ENCODE measurements at regions not wholly inside any gene's neighbourhood (a gene's known extent, or its start where the extent isn't known, plus 50 kb on each side); places are given as distances from the start of the nearest gene placed in this dataset.

DNA sequence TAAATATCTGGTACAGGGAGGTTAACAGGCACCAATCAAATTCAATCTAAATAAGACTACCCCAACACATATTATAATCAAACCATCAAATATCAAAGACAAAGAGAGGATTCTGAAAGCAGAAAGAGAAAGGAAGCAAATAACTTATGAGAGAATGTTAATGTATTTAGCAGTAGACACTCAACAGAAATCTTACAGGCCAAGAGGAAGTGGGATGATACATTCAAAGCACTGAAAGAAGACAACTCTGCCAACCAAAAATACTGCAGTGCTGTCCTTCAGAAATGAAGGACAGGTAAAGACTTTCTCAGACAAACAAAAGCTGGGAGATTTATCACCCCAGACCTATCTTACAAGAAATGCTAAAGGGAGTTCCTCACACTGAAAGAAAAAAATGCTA, 95.9 kb upstream of the PTHLH start:
- no peak overlapping the region for H3K4me2 ChIP-seq (ENCODE audit: low read length)
- CTCF ChIA-PET: no interaction called here
- no peaks in the 10 kb centered on the region for H3K27me3 ChIP-seq (ENCODE audit: insufficient read depth, low read length)
- POLR2A ChIA-PET: no interaction called here
- no peak overlapping the region for H2AFZ ChIP-seq (ENCODE audit: low read depth, low read length, poor library complexity, severe bottlenecking)
- H3K9me2 ChIP-seq (ENCODE audit: insufficient read depth): no peaks in the 10 kb centered on the region
- no peak overlapping the region for H3K9ac ChIP-seq (ENCODE audit: low read length)
- H3K4me1 ChIP-seq (ENCODE audit: control insufficient read depth in 1 of 2, insufficient read depth in 2 of 2, low read length in 2 of 2): no peaks in the 10 kb centered on the region
- DNase-seq (ENCODE audit: low read depth, low spot score) (no peak), ATAC-seq (no peak)
- RAD21 ChIA-PET (ENCODE audit: low non-redundant PET in 1 of 2, low total read pairs in 2 of 2, uncharacterized antibody in 2 of 2, unreplicated experiment in 2 of 2): no interaction called here
- H3K36me3 ChIP-seq (ENCODE audit: control insufficient read depth in 1 of 2, insufficient read depth in 2 of 2, low read length in 2 of 2): no peaks in the 10 kb centered on the region
- no peaks in the 10 kb centered on the region for H4K20me1 ChIP-seq (ENCODE audit: insufficient read depth)
- TF ChIP-seq SIN3A (IDR thresholded peaks at IDR 0.05; ENCODE audit: low read depth) (no peak), ELF1 (IDR thresholded peaks at IDR 0.05; ENCODE audit: borderline replicate concordance, low read depth) (no peak)
- no peaks in the 10 kb centered on the region for H3K9me3 ChIP-seq (ENCODE audit: control insufficient read depth in 1 of 2, insufficient read depth in 1 of 2, low read depth in 1 of 2, low read length in 2 of 2)
- intact Hi-C loops (cut with micrococcal nuclease): no loop called here
- BruUV-seq (replicated peaks): no TSS peak
- H3K27ac ChIP-seq (ENCODE audit: low read depth, low read length): no peak overlapping the region
- no peaks in the 10 kb centered on the region for H3K79me2 ChIP-seq (ENCODE audit: insufficient read depth, low read length)
- H3K4me3 ChIP-seq (replicated peaks in 1 of 2; ENCODE audit: low read depth in 1 of 2, low read length in 2 of 2): no peak overlapping the region

DNA sequence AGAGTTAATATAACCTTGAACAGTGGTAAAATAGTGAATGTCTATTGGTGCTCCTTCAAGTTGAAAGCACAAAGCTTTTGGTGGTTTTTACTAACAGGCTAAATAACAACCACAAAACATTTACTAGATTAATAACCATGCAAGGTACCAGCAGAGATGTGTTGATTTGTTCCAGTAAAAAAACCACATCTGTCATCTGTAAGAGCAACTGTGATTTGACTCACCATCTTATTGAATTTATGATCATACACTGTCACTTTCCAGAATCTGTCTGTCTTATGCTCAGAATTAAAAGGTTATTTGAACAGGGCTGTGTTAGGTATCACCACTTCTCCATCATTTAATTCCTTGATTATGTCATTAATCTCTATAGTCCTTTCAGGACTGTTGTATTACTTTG, 107.0 kb upstream of the PTHLH start:
- RAD21 ChIA-PET (ENCODE audit: low non-redundant PET in 1 of 2, low total read pairs in 2 of 2, uncharacterized antibody in 2 of 2, unreplicated experiment in 2 of 2): no interaction called here
- intact Hi-C loops (cut with micrococcal nuclease): no loop called here
- no peak for ATAC-seq

More for the DNA sequence above, 107.0 kb upstream of the PTHLH start:
- no peak overlapping the region for H3K4me3 ChIP-seq (replicated peaks in 1 of 2; ENCODE audit: low read depth in 1 of 2, low read length in 2 of 2)
- no peaks in the 10 kb centered on the region for H3K79me2 ChIP-seq (ENCODE audit: insufficient read depth, low read length)
- DNase-seq (ENCODE audit: low read depth, low spot score): no peak
- no peak for TF ChIP-seq EGR1 (IDR thresholded peaks at IDR 0.05; ENCODE audit: low read depth)
- no peak for TF ChIP-seq FOSL1 (IDR thresholded peaks at IDR 0.05; ENCODE audit: low read depth)
- TF ChIP-seq CBX3 (IDR thresholded peaks at IDR 0.05; ENCODE audit: low read depth): no peak
- TF ChIP-seq, protein P1, sequence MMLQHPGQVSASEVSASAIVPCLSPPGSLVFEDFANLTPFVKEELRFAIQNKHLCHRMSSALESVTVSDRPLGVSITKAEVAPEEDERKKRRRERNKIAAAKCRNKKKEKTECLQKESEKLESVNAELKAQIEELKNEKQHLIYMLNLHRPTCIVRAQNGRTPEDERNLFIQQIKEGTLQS (IDR thresholded peaks at IDR 0.05): no peak
- TF ChIP-seq, protein P2, sequence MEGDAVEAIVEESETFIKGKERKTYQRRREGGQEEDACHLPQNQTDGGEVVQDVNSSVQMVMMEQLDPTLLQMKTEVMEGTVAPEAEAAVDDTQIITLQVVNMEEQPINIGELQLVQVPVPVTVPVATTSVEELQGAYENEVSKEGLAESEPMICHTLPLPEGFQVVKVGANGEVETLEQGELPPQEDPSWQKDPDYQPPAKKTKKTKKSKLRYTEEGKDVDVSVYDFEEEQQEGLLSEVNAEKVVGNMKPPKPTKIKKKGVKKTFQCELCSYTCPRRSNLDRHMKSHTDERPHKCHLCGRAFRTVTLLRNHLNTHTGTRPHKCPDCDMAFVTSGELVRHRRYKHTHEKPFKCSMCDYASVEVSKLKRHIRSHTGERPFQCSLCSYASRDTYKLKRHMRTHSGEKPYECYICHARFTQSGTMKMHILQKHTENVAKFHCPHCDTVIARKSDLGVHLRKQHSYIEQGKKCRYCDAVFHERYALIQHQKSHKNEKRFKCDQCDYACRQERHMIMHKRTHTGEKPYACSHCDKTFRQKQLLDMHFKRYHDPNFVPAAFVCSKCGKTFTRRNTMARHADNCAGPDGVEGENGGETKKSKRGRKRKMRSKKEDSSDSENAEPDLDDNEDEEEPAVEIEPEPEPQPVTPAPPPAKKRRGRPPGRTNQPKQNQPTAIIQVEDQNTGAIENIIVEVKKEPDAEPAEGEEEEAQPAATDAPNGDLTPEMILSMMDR (IDR thresholded peaks at IDR 0.05 in 2 of 3, conservative IDR thresholded peaks at IDR 0.05 in 1 of 3; ENCODE audit: borderline replicate concordance in 1 of 3, insufficient read depth in 1 of 3, low read depth in 2 of 3, low read length in 2 of 3): no peak
- CTCF ChIA-PET: no interaction called here
- no peaks in the 10 kb centered on the region for H3K4me1 ChIP-seq (ENCODE audit: control insufficient read depth in 1 of 2, insufficient read depth in 2 of 2, low read length in 2 of 2)
- no peak overlapping the region for H3K9ac ChIP-seq (ENCODE audit: low read length)
- no peaks in the 10 kb centered on the region for H3K9me2 ChIP-seq (ENCODE audit: insufficient read depth)
- H3K36me3 ChIP-seq (ENCODE audit: control insufficient read depth in 1 of 2, insufficient read depth in 2 of 2, low read length in 2 of 2): no peaks in the 10 kb centered on the region
- no peak overlapping the region for H3K4me2 ChIP-seq (ENCODE audit: low read length)
- H2AFZ ChIP-seq (ENCODE audit: low read depth, low read length, poor library complexity, severe bottlenecking): no peak overlapping the region
- H3K9me3 ChIP-seq (ENCODE audit: control insufficient read depth in 1 of 2, insufficient read depth in 1 of 2, low read depth in 1 of 2, low read length in 2 of 2): no peaks in the 10 kb centered on the region
- H3K27me3 ChIP-seq (ENCODE audit: insufficient read depth, low read length): no peaks in the 10 kb centered on the region
- POLR2A ChIA-PET: no interaction called here
- no peaks in the 10 kb centered on the region for H4K20me1 ChIP-seq (ENCODE audit: insufficient read depth)
- BruUV-seq (replicated peaks): no TSS peak
- no peak overlapping the region for H3K27ac ChIP-seq (ENCODE audit: low read depth, low read length)

Measured in HCT116 (cell line).